ENCODE measurements at regions not wholly inside any gene's neighbourhood (a gene's known extent, or its start where the extent isn't known, plus 50 kb on each side); places are given as distances from the start of the nearest gene placed in this dataset.

DNA sequence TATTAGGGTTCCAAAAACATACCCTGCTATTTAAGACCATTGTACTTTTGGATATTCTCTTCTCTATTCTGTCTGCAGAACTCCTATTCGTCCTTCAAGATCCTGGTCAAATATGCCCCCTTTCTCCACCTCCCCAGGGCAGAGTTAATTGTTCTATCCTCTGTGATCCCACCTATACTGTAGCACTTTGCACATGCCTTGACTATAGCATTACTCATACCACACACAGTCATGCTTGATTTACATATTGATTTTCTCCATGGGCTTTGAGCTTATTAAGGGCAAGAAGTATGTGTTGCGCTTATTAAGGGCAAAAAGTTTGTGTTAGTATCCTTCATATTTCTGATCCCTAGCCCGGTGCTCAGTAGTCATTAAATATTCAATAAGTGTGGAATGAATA, 263.7 kb upstream of the CADM1 start:
- TF ChIP-seq IRF2 (CRISPR knock-in tag; IDR thresholded peaks at IDR 0.05) (no peak), KDM1A (CRISPR knock-in tag; IDR thresholded peaks at IDR 0.05) (no peak), HMG20B (CRISPR knock-in tag; conservative IDR thresholded peaks at IDR 0.05) (no peak), ZNF563 (CRISPR knock-in tag; IDR thresholded peaks at IDR 0.05) (no peak), CTCF (CRISPR knock-in tag; IDR thresholded peaks at IDR 0.05) (no peak), HOXA7 (CRISPR knock-in tag; IDR thresholded peaks at IDR 0.05) (no peak), FOXO1 (CRISPR knock-in tag; IDR thresholded peaks at IDR 0.05) (no peak), POLR2AphosphoS5 (IDR thresholded peaks at IDR 0.05; ENCODE audit: low read depth, low read length) (no peak), MTA1 (CRISPR knock-in tag; IDR thresholded peaks at IDR 0.05; ENCODE audit: borderline replicate concordance) (no peak)
- TF ChIP-seq, protein P1, sequence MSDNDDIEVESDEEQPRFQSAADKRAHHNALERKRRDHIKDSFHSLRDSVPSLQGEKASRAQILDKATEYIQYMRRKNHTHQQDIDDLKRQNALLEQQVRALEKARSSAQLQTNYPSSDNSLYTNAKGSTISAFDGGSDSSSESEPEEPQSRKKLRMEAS (IDR thresholded peaks at IDR 0.05), result no peak
- TF ChIP-seq, protein P2, sequence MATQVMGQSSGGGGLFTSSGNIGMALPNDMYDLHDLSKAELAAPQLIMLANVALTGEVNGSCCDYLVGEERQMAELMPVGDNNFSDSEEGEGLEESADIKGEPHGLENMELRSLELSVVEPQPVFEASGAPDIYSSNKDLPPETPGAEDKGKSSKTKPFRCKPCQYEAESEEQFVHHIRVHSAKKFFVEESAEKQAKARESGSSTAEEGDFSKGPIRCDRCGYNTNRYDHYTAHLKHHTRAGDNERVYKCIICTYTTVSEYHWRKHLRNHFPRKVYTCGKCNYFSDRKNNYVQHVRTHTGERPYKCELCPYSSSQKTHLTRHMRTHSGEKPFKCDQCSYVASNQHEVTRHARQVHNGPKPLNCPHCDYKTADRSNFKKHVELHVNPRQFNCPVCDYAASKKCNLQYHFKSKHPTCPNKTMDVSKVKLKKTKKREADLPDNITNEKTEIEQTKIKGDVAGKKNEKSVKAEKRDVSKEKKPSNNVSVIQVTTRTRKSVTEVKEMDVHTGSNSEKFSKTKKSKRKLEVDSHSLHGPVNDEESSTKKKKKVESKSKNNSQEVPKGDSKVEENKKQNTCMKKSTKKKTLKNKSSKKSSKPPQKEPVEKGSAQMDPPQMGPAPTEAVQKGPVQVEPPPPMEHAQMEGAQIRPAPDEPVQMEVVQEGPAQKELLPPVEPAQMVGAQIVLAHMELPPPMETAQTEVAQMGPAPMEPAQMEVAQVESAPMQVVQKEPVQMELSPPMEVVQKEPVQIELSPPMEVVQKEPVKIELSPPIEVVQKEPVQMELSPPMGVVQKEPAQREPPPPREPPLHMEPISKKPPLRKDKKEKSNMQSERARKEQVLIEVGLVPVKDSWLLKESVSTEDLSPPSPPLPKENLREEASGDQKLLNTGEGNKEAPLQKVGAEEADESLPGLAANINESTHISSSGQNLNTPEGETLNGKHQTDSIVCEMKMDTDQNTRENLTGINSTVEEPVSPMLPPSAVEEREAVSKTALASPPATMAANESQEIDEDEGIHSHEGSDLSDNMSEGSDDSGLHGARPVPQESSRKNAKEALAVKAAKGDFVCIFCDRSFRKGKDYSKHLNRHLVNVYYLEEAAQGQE (IDR thresholded peaks at IDR 0.05; ENCODE audit: borderline replicate concordance in 1 of 2, low read depth in 1 of 2, low read length in 2 of 2), result no peak

Data from HepG2 (cell line).